Adrenal gland (tissue), 9 donors: ENCODE measurements at regions not wholly inside any gene's neighbourhood (a gene's known extent, or its start where the extent isn't known, plus 50 kb on each side); places are given as distances from the start of the nearest gene placed in this dataset.

Experiments used
- DNase-seq, 7 donors: peaks; one replicate each; pipeline ENCODE4 v3.0.0-alpha.2; 2019 to 2020
- H3K27ac ChIP-seq, 5 donors: fragments of 200-600 bp; sonication (generic) in 4 of 5; 1 replicate in 3 of 5; 2 replicates in 2 of 5; pipeline versions ENCODE4 v1.5.1 to v1.8.0; 2016 to 2020; ENCODE audit warnings: mild to moderate bottlenecking in 1 of 5
- H3K27me3 ChIP-seq: fragments of 200-600 bp; 2 replicates; pipeline ENCODE4 v1.8.0; 2021
- H3K36me3 ChIP-seq, 2 donors: fragments of 200-600 bp; replicated peaks in 1 of 2; 1 replicate in 1 of 2; 2 replicates in 1 of 2; pipeline versions ENCODE4 v1.5.1 to v1.8.0; 2018 to 2022
- H3K4me1 ChIP-seq, 2 donors: fragments of 200-600 bp; replicated peaks in 1 of 2; 1 replicate in 1 of 2; 2 replicates in 1 of 2; pipeline versions ENCODE4 v1.5.1 to v1.8.0; 2018 to 2021
- H3K4me3 ChIP-seq, 4 donors: fragments of 200-600 bp; sonication (generic) in 3 of 4; one replicate each; pipeline ENCODE4 v1.5.1; 2016 to 2018
- H3K9me3 ChIP-seq, 3 donors: fragments of 200-600 bp; sonication (generic) in 1 of 3; replicated peaks in 1 of 3; 1 replicate in 2 of 3; 2 replicates in 1 of 3; pipeline versions ENCODE4 v1.5.1 to v1.8.0; 2016 to 2021
- CTCF ChIP-seq, 6 experiments: fragments of 450-650 bp in 4 of 6; fragments of 200-600 bp in 2 of 6; sonication (generic) in 1 of 6; IDR thresholded peaks; 1 replicate in 5 of 6; 2 replicates in 1 of 6; pipeline versions ENCODE4 v1.5.1 to v1.8.0; 2016 to 2021; ENCODE audit warnings: antibody characterized with exemption in 6 of 6, mild to moderate bottlenecking in 2 of 6, moderate library complexity in 1 of 6
- POLR2A ChIP-seq, 2 donors: fragments of 450-650 bp; IDR thresholded peaks; one replicate each; pipeline ENCODE4 v1.6.1; 2017; ENCODE audit warnings: antibody characterized with exemption in 2 of 2, mild to moderate bottlenecking in 2 of 2, moderate library complexity in 1 of 2
- WGBS, 4 donors: extraction: QIAGEN DNeasy Blood & Tissue Kit in 2 of 4; methylation state at CpG; one replicate each; pipeline versions ENCODE4 v1.1.5 to v1.1.7; 2013 to 2017; 5-methylcytosine and 5-hydroxymethylcytosine counted together
- intact Hi-C, 2 donors: fragments of 100-400 bp; cut with DNase I; formaldehyde crosslinking; loops; one replicate each; pipeline versions ENCODE4 v1.14.1 to v1.15.0; 2022 to 2023
- donor health status: healthy with polysubstance abuse.
- donor health status: Bipolar disorder and iron deficiency.
- donor health status: DM: yes; HTN: yes; CAD: no.
- donor health status: DM: no; HTN: no; CAD: no.
- donor health status: DM: no; HTN: no; CAD: no.

- no peak for TF ChIP-seq POLR2A (IDR thresholded peaks at IDR 0.05)
- TF ChIP-seq CTCF (IDR thresholded peaks at IDR 0.05) = no peak
- intact Hi-C loops = no loop called here
Measured at GRCh38 chr6:164022632-164023031, 608.1 kb downstream of the QKI start.

GRCh38 chr6:164021589-164022250 lies 607.2 kb downstream of the QKI start:
- H3K27ac ChIP-seq = no peak overlapping the region
- H3K27me3 ChIP-seq = peaks cover 12% of the 10 kb centered on the region
- TF ChIP-seq CTCF (IDR thresholded peaks at IDR 0.05) (no peak), POLR2A (IDR thresholded peaks at IDR 0.05) (no peak)
- H3K9me3 ChIP-seq = no peaks in the 10 kb centered on the region
- H3K4me3 ChIP-seq = no peak overlapping the region
- no peaks in the 10 kb centered on the region for H3K4me1 ChIP-seq
- 66 to 71% (median 68%) methylated on average over 14 of the region's 14 CpGs for WGBS, 4 donors
- H3K36me3 ChIP-seq = no peaks in the 10 kb centered on the region
- DNase-seq = no peak
- intact Hi-C loops = no loop called here

More at GRCh38 chr6:164022632-164023031, 608.1 kb downstream of the QKI start:
- DNase-seq = no peak
- no peaks in the 10 kb centered on the region for H3K36me3 ChIP-seq
- H3K9me3 ChIP-seq = no peaks in the 10 kb centered on the region
- no peak overlapping the region for H3K27ac ChIP-seq
- WGBS, 4 donors = 70 to 83% (median 77%) methylated on average over 13 of the region's 13 CpGs
- peaks cover 12% of the 10 kb centered on the region for H3K27me3 ChIP-seq
- H3K4me3 ChIP-seq = no peak overlapping the region
- H3K4me1 ChIP-seq = no peaks in the 10 kb centered on the region

GRCh38 chr6:164020142-164020541 lies 605.6 kb downstream of the QKI start:
- H3K27me3 ChIP-seq = peaks cover 12% of the 10 kb centered on the region
- H3K4me1 ChIP-seq = no peaks in the 10 kb centered on the region
- TF ChIP-seq CTCF (IDR thresholded peaks at IDR 0.05) (no peak), POLR2A (IDR thresholded peaks at IDR 0.05) (no peak)
- no peaks in the 10 kb centered on the region for H3K9me3 ChIP-seq
- no peak for DNase-seq
- H3K27ac ChIP-seq = no peak overlapping the region
- H3K36me3 ChIP-seq = no peaks in the 10 kb centered on the region
- 93 to 98% (median 94%) methylated on average over 12 to 21 of the region's 21 CpGs for WGBS, 4 donors
- intact Hi-C loops = no loop called here
- no peak overlapping the region for H3K4me3 ChIP-seq

GRCh38 chr6:164018133-164018532 lies 603.6 kb downstream of the QKI start:
- no peaks in the 10 kb centered on the region for H3K9me3 ChIP-seq
- intact Hi-C loops = no loop called here
- no peaks in the 10 kb centered on the region for H3K36me3 ChIP-seq
- no peak for TF ChIP-seq CTCF (IDR thresholded peaks at IDR 0.05)
- TF ChIP-seq POLR2A (IDR thresholded peaks at IDR 0.05) = no peak
- H3K4me3 ChIP-seq = no peak overlapping the region
- no peak for DNase-seq
- H3K27ac ChIP-seq = no peak overlapping the region
- WGBS, 4 donors = 74 to 84% (median 79%) methylated on average over 4 of the region's 4 CpGs
- H3K4me1 ChIP-seq = no peaks in the 10 kb centered on the region
- H3K27me3 ChIP-seq = peaks cover 12% of the 10 kb centered on the region
